ENCODE measurements at regions not wholly inside any gene's neighbourhood (a gene's known extent, or its start where the extent isn't known, plus 50 kb on each side); places are given as distances from the start of the nearest gene placed in this dataset.

- no peaks in the 10 kb centered on the region for H3K27me3 ChIP-seq
- H3K9me3 ChIP-seq, result no peaks in the 10 kb centered on the region
- no peak overlapping the region for H3K4me3 ChIP-seq
- DNase-seq, result no peak
- intact Hi-C loops (cut with DNase I; ENCODE audit: low total_unique reads), result no loop called here
- TF ChIP-seq POLR2A (IDR thresholded peaks at IDR 0.05) (no peak), CTCF (IDR thresholded peaks at IDR 0.05) (no peak)
- 85 to 90% methylated on average over 1 of the region's 1 CpG for WGBS, 2 donors
- no peak overlapping the region for H3K27ac ChIP-seq
- H3K4me1 ChIP-seq, result no peaks in the 10 kb centered on the region
- H3K36me3 ChIP-seq (ENCODE audit: low read depth, missing control alignments), result no peaks in the 10 kb centered on the region
Observed at GRCh38 chr5:77948476-77948875, 172.3 kb upstream of the TBCA start.

DNA sequence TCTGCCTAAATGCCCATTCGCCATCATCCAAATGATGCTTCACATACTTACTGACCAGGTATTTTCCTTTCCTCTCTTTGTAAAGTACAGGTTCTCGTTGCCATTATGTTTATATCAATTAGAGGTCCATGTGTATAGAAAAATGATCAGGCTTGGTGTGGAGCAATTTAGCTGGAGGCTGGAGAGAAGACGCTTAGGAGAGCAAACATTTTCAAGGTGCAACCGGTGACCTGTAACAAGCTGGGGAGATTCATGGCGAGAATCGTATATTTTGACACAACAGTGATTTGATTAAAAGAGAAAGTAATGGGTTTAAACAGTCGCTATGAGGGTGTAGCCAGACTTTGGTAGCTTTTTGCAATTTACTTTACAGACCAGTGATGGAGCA, 170.9 kb upstream of the TBCA start:
- Histone ChIP-seq H3K9me3 (no peaks in the 10 kb centered on the region), H3K27me3 (no peaks in the 10 kb centered on the region), H3K4me1 (no peaks in the 10 kb centered on the region), H3K36me3 (ENCODE audit: low read depth, missing control alignments) (no peaks in the 10 kb centered on the region), H3K4me3 (no peak overlapping the region), H3K27ac (no peak overlapping the region)
- WGBS, 2 donors, result 87 to 91% methylated on average over 7 of the region's 7 CpGs
- no peak for DNase-seq
- intact Hi-C loops (cut with DNase I; ENCODE audit: low total_unique reads), result no loop called here
- no peak for TF ChIP-seq CTCF (IDR thresholded peaks at IDR 0.05)
- TF ChIP-seq POLR2A (IDR thresholded peaks at IDR 0.05), result no peak

DNA sequence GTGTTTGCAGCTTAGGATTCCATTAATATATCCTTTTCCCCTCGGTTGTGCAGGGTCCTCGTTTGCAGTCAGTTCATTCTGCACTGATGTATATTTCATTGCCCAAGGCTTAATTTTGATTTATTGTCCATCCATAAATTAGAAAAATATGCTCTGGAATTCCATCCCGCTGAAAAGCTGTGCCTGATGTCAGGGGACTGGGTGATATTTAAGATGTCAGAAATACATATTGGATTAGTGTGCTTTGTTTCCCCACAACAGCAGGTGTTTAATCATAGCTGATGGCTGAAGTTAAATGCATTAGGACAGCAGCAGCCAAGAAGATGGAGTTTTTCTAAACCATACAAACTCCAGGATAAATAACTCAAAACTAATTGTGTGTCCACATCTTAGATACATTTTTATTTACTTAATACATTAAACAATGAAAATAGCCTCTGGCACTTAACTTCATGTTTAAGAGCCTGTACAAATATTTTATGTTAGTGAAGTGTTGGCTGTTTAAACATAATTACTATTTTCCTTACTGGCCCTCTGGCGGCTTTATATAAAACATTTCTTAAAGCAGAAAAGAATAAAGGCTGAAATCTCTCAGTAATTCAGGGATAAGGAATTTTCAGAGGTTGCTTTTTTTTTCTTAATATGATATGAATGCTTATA, 170.4 kb upstream of the TBCA start:
- DNase-seq, result no peak
- Histone ChIP-seq H3K9me3 (no peaks in the 10 kb centered on the region), H3K27me3 (no peaks in the 10 kb centered on the region), H3K36me3 (ENCODE audit: low read depth, missing control alignments) (no peaks in the 10 kb centered on the region), H3K4me3 (no peak overlapping the region), H3K27ac (no peak overlapping the region), H3K4me1 (no peaks in the 10 kb centered on the region)
- TF ChIP-seq CTCF (IDR thresholded peaks at IDR 0.05) (no peak), POLR2A (IDR thresholded peaks at IDR 0.05) (no peak)
- intact Hi-C loops (cut with DNase I; ENCODE audit: low total_unique reads), result no loop called here
- 50 to 62% methylated on average over 4 of the region's 4 CpGs for WGBS, 2 donors

GRCh38 chr5:77945874-77946273, 169.7 kb upstream of the TBCA start:
- no peak for TF ChIP-seq POLR2A (IDR thresholded peaks at IDR 0.05)
- no peak for TF ChIP-seq CTCF (IDR thresholded peaks at IDR 0.05)
- Histone ChIP-seq H3K4me1 (no peaks in the 10 kb centered on the region), H3K9me3 (no peaks in the 10 kb centered on the region), H3K4me3 (no peak overlapping the region), H3K27me3 (no peaks in the 10 kb centered on the region), H3K27ac (no peak overlapping the region), H3K36me3 (ENCODE audit: low read depth, missing control alignments) (no peaks in the 10 kb centered on the region)
- DNase-seq, result no peak
- intact Hi-C loops (cut with DNase I; ENCODE audit: low total_unique reads), result no loop called here
- WGBS, 2 donors, result 43 to 44% methylated on average over 3 of the region's 3 CpGs

DNA sequence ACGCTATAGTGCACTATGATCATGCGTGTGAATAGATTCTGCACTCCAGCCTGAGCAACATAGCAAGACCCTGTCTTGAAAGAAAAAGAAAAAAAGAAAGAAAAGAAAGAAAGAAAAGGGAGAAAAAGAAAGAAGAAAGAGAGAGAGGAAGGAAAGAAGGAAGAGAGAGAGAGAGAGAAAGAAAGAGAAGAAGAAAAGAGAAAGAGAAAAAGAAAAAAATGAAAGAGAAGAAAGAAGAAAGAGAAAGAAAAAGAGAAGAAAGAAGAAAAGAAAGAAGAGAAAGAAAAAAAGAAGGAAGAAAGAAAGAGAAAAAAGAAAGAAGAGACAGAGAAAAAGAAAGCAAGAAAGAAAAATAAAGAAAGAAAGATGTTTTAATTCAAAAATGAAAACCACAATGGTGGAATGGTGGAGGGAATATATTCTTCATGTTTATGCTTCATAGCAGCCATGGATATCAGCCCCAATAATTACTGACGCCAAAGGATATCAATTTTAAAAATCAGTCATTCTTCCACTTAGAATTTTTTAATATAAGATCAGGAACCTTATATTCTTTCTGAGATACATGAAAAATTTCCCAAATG, 168.7 kb upstream of the TBCA start:
- 92 to 97% methylated on average over 3 of the region's 3 CpGs for WGBS, 2 donors
- Histone ChIP-seq H3K9me3 (no peaks in the 10 kb centered on the region), H3K27ac (no peak overlapping the region), H3K27me3 (no peaks in the 10 kb centered on the region), H3K4me1 (no peaks in the 10 kb centered on the region), H3K36me3 (ENCODE audit: low read depth, missing control alignments) (no peaks in the 10 kb centered on the region), H3K4me3 (no peak overlapping the region)
- TF ChIP-seq POLR2A (IDR thresholded peaks at IDR 0.05) (no peak), CTCF (IDR thresholded peaks at IDR 0.05) (no peak)
- no peak for DNase-seq
- intact Hi-C loops (cut with DNase I; ENCODE audit: low total_unique reads), result no loop called here

Data from testis (tissue), 2 donors.